B cell (primary cell): ENCODE measurements at regions not wholly inside any gene's neighbourhood (a gene's known extent, or its start where the extent isn't known, plus 50 kb on each side); places are given as distances from the start of the nearest gene placed in this dataset.

Experiments
- ATAC-seq: fragments of 200-7000 bp; cut with Tn5 transposase; one replicate; pipeline ENCODE4 v1.10.0; 2021; ENCODE audit warnings: low read depth, mild to moderate bottlenecking, moderate number of reproducible peaks, moderate library complexity
- CTCF ChIA-PET: fragments of 350-600 bp; sonication (Branson Sonifier 250); formaldehyde crosslinking; loops from one replicate; lab custom pipeline; 2021; ENCODE audit warnings: antibody characterized with exemption, inconsistent platforms; lab: Charles Lee
- POLR2A ChIA-PET: fragments of 350-600 bp; sonication (Branson Sonifier 250); formaldehyde crosslinking; loops from one replicate; lab custom pipeline; 2021; ENCODE audit warnings: antibody characterized with exemption; lab: Charles Lee
- DNase-seq: peaks from one replicate; pipeline ENCODE4 v3.0.0; 2013
- H2AFZ ChIP-seq: 2 replicates; pipeline ENCODE4 v1.6.1; 2012; ENCODE audit warnings: mild to moderate bottlenecking, low read depth, low read length; ENCODE audit not compliant: insufficient read depth, poor library complexity, severe bottlenecking
- H3K27ac ChIP-seq, 2 donors: 1 replicate in 1 of 2; 2 replicates in 1 of 2; pipeline ENCODE4 v1.5.1; 2012 to 2013; ENCODE audit warnings: low read length in 2 of 2, mild to moderate bottlenecking in 2 of 2, moderate library complexity in 1 of 2
- H3K27me3 ChIP-seq, 4 experiments: fragments of 200-600 bp in 1 of 4; sonication (generic) in 1 of 4; replicated peaks in 1 of 4; 1 replicate in 2 of 4; 2 replicates in 2 of 4; pipeline versions ENCODE4 v1.6.1 to v1.7.0; 2013 to 2016; ENCODE audit warnings: low read length in 3 of 4, mild to moderate bottlenecking in 2 of 4, mixed read lengths in 1 of 4, moderate library complexity in 1 of 4; ENCODE audit not compliant: insufficient read depth in 4 of 4, control insufficient read depth in 3 of 4; ENCODE audit errors: control extremely low read depth in 1 of 4
- H3K36me3 ChIP-seq, 2 experiments: replicated peaks in 1 of 2; 1 replicate in 1 of 2; 2 replicates in 1 of 2; pipeline versions ENCODE4 v1.6.1 to v1.7.1; 2013; ENCODE audit warnings: low read length in 1 of 2; ENCODE audit not compliant: insufficient read depth in 2 of 2, control insufficient read depth in 1 of 2; ENCODE audit errors: control extremely low read depth in 1 of 2, extremely low read depth in 1 of 2
- H3K4me1 ChIP-seq, 2 donors: fragments of 200-600 bp in 1 of 2; sonication (generic) in 1 of 2; 1 replicate in 1 of 2; 2 replicates in 1 of 2; pipeline versions ENCODE4 v1.5.1 to v1.6.1; 2013 to 2017; ENCODE audit warnings: low read length in 2 of 2; ENCODE audit not compliant: control insufficient read depth in 2 of 2, insufficient read depth in 2 of 2
- H3K4me2 ChIP-seq: replicated peaks from 2 replicates; pipeline ENCODE3; 2012; ENCODE audit warnings: mild to moderate bottlenecking, low read depth, low read length; ENCODE audit not compliant: poor library complexity, severe bottlenecking
- H3K4me3 ChIP-seq, 5 experiments: fragments of 200-600 bp in 1 of 5; sonication (generic) in 1 of 5; 1 replicate in 3 of 5; 2 replicates in 2 of 5; pipeline versions ENCODE4 v1.5.1 to v1.7.0; 2011 to 2016; ENCODE audit warnings: low read length in 4 of 5, mild to moderate bottlenecking in 4 of 5, low read depth in 2 of 5, control low read depth in 1 of 5, moderate library complexity in 1 of 5; ENCODE audit not compliant: insufficient read depth in 1 of 5; ENCODE audit errors: control extremely low read depth in 1 of 5, extremely low read depth in 1 of 5
- H3K79me2 ChIP-seq: fragments of 200-600 bp; sonication (generic); one replicate; pipeline ENCODE4 v1.6.0; 2016; ENCODE audit warnings: low read length; ENCODE audit not compliant: control insufficient read depth, insufficient read depth
- H3K9ac ChIP-seq: fragments of 200-600 bp; sonication (generic); 2 replicates; pipeline ENCODE4 v1.6.1; 2017; ENCODE audit warnings: mild to moderate bottlenecking, low read length, moderate library complexity
- H3K9me3 ChIP-seq, 3 donors: one replicate each; pipeline versions ENCODE4 v1.6.1 to v1.7.1; 2013; ENCODE audit warnings: low read length in 2 of 3; ENCODE audit not compliant: control insufficient read depth in 2 of 3, insufficient read depth in 1 of 3; ENCODE audit errors: control extremely low read depth in 1 of 3
- H4K20me1 ChIP-seq: 2 replicates; pipeline ENCODE4 v1.6.0; 2012; ENCODE audit warnings: mild to moderate bottlenecking, low read length; ENCODE audit not compliant: insufficient read depth, control insufficient read depth, poor library complexity, severe bottlenecking
- H3K27ac Mint-ChIP-seq: one replicate; pipeline ENCODE4 v1.8.0; 2021; ENCODE audit warnings: mixed read lengths
- H3K27me3 Mint-ChIP-seq: one replicate; pipeline ENCODE4 v1.8.0; 2021; ENCODE audit warnings: mixed read lengths
- H3K4me1 Mint-ChIP-seq: one replicate; pipeline ENCODE4 v1.8.0; 2021; ENCODE audit warnings: mixed read lengths
- H3K4me3 Mint-ChIP-seq: one replicate; pipeline ENCODE4 v1.8.0; 2021; ENCODE audit warnings: mixed read lengths
- H3K9me3 Mint-ChIP-seq: one replicate; pipeline ENCODE4 v1.8.0; 2022; ENCODE audit warnings: mixed read lengths; ENCODE audit not compliant: insufficient read depth
- EZH2 ChIP-seq: IDR thresholded peaks from 2 replicates; pipeline ENCODE4 v1.6.1; 2012; ENCODE audit warnings: borderline replicate concordance, low read depth, mild to moderate bottlenecking, moderate library complexity, low read length; ENCODE audit not compliant: insufficient read depth, poor library complexity, severe bottlenecking
- WGBS: methylation state at CpG from one replicate; pipeline ENCODE4 v1.1.5; 2013; ENCODE audit warnings: missing lambda C conversion rate; ENCODE audit not compliant: insufficient coverage; 5-methylcytosine and 5-hydroxymethylcytosine counted together
- intact Hi-C: fragments of 100-400 bp; cut with micrococcal nuclease; formaldehyde crosslinking; loops from one replicate; pipeline ENCODE4 v1.10.0; 2022
- TF ChIP-seq, protein P1 (sequence below): fragments of 200-600 bp; IDR thresholded peaks from one replicate; pipeline ENCODE4 v1.8.0; 2022; ENCODE audit warnings: antibody characterized with exemption, mild to moderate bottlenecking

- intact Hi-C loops, result no loop called here
- no peak overlapping the region for H3K27ac Mint-ChIP-seq
- H2AFZ ChIP-seq, result no peak overlapping the region
- no peaks in the 10 kb centered on the region for H3K36me3 ChIP-seq
- peaks cover 4% of the 10 kb centered on the region for H3K27me3 Mint-ChIP-seq
- no peak overlapping the region for H3K4me3 Mint-ChIP-seq
- H3K27ac ChIP-seq, result no peak overlapping the region
- H3K9me3 ChIP-seq, result no peaks in the 10 kb centered on the region
- ChIA-PET CTCF (no interaction called here), POLR2A (no interaction called here)
- H3K79me2 ChIP-seq, result no peaks in the 10 kb centered on the region
- no peak for TF ChIP-seq EZH2
- TF ChIP-seq, protein P1, sequence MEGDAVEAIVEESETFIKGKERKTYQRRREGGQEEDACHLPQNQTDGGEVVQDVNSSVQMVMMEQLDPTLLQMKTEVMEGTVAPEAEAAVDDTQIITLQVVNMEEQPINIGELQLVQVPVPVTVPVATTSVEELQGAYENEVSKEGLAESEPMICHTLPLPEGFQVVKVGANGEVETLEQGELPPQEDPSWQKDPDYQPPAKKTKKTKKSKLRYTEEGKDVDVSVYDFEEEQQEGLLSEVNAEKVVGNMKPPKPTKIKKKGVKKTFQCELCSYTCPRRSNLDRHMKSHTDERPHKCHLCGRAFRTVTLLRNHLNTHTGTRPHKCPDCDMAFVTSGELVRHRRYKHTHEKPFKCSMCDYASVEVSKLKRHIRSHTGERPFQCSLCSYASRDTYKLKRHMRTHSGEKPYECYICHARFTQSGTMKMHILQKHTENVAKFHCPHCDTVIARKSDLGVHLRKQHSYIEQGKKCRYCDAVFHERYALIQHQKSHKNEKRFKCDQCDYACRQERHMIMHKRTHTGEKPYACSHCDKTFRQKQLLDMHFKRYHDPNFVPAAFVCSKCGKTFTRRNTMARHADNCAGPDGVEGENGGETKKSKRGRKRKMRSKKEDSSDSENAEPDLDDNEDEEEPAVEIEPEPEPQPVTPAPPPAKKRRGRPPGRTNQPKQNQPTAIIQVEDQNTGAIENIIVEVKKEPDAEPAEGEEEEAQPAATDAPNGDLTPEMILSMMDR, result no peak
- no peaks in the 10 kb centered on the region for H3K27me3 ChIP-seq
- DNase-seq (no peak), ATAC-seq (no peak)
- H3K4me3 ChIP-seq, result no peak overlapping the region
- no CpG with 5 or more reads among the region's 2 CpGs for WGBS
- no peaks in the 10 kb centered on the region for H3K4me1 Mint-ChIP-seq
- H3K4me1 ChIP-seq, result no peaks in the 10 kb centered on the region
- H3K4me2 ChIP-seq, result no peak overlapping the region
- no peak overlapping the region for H3K9ac ChIP-seq
- no peaks in the 10 kb centered on the region for H4K20me1 ChIP-seq
- H3K9me3 Mint-ChIP-seq, result peaks cover 9% of the 10 kb centered on the region
Observed at GRCh38 chr11:57111619-57112018, 70.1 kb upstream of the LRRC55 start.

DNA sequence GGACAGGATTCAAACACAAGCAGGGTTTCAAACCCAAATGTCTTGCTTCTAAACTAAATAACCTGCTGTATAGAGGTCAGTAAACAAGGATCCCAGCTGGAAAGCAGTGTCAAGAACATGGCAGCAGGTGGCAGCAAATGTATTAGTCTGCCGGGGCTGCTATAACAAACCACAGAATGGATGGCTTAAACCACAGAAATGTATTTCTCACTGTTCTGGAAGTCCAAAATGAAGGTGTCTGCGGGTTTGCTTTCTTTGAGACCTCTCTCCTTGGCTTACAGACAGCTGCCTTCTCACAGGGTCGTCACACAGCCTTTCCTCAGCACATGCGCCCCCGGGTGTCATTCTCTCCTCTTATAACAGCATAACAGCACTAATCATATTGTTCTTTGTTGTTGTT lies 65.1 kb upstream of the LRRC55 start:
- no peak overlapping the region for H3K4me3 Mint-ChIP-seq
- H3K4me1 Mint-ChIP-seq, result no peaks in the 10 kb centered on the region
- no peak overlapping the region for H3K27ac Mint-ChIP-seq
- H3K27me3 ChIP-seq, result peaks cover 0 to 2% (median under 1%) of the 10 kb centered on the region in 4 experiments
- no peak overlapping the region for H3K4me3 ChIP-seq
- ChIA-PET POLR2A (no interaction called here), CTCF (interaction anchor here (0.7 to 1.0 kb wide), 2 partner anchors 132 to 134 kb away, joined by 3 read pairs; no protein-coding TSS in a partner anchor)
- H3K4me2 ChIP-seq, result no peak overlapping the region
- peaks cover 7% of the 10 kb centered on the region for H3K27me3 Mint-ChIP-seq
- H3K9me3 ChIP-seq, result no peaks in the 10 kb centered on the region
- H4K20me1 ChIP-seq, result no peaks in the 10 kb centered on the region
- no peaks in the 10 kb centered on the region for H3K9me3 Mint-ChIP-seq
- H2AFZ ChIP-seq, result no peak overlapping the region
- WGBS, result 36% methylated on average over 2 of the region's 5 CpGs
- no peaks in the 10 kb centered on the region for H3K79me2 ChIP-seq
- intact Hi-C loops, result no loop called here
- no peak overlapping the region for H3K27ac ChIP-seq
- DNase-seq, result no peak
- H3K9ac ChIP-seq, result no peak overlapping the region
- no peak for ATAC-seq
- H3K4me1 ChIP-seq, result no peaks in the 10 kb centered on the region
- TF ChIP-seq, protein P1, result peak; percentile 12
- TF ChIP-seq EZH2, result no peak
- no peaks in the 10 kb centered on the region for H3K36me3 ChIP-seq
